OCI-LY3 (cell line): ENCODE measurements at regions not wholly inside any gene's neighbourhood (a gene's known extent, or its start where the extent isn't known, plus 50 kb on each side); places are given as distances from the start of the nearest gene placed in this dataset.

ENCODE experiments used
- CTCF ChIP-seq: fragments of 200-600, 300-600 bp; sonication (generic); IDR thresholded peaks from 2 replicates; pipeline ENCODE4 v1.5.1; 2014; ENCODE audit warnings: antibody characterized with exemption, low read length, low read depth
- EZH2phosphoT487 ChIP-seq: fragments of 200-600 bp; shearing (Covaris generic); IDR thresholded peaks from 2 replicates; pipeline ENCODE4 v1.6.1; 2018; ENCODE audit warnings: antibody characterized with exemption, mixed run types, low read depth

- TF ChIP-seq EZH2phosphoT487 (no peak), CTCF (no peak)
These were observed 99.9 kb upstream of the TIAM1 start for GRCh38 chr21:31443736-31444521.
